ENCODE measurements at regions not wholly inside any gene's neighbourhood (a gene's known extent, or its start where the extent isn't known, plus 50 kb on each side); places are given as distances from the start of the nearest gene placed in this dataset.

DNA sequence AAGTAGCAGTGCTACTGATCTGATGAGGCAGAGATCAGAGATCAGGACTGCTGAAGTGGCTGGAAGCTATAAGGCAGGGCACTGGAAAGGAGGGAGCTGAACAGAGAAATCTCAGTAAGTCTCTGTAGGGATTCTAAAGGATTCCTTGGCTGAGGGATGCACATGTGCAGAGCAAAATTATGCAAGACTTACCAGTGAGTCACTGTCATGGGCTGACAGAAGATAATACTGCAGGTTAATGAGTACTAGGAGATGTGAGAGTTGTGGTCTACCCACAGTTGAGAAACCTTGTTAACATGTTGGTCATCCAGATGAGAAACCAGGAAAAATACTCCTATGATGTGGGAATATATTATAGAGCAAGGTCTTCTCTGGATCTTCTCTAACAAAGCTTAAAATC is 378.1 kb downstream of the HAPSTR1 start:
- TF ChIP-seq, protein P1, sequence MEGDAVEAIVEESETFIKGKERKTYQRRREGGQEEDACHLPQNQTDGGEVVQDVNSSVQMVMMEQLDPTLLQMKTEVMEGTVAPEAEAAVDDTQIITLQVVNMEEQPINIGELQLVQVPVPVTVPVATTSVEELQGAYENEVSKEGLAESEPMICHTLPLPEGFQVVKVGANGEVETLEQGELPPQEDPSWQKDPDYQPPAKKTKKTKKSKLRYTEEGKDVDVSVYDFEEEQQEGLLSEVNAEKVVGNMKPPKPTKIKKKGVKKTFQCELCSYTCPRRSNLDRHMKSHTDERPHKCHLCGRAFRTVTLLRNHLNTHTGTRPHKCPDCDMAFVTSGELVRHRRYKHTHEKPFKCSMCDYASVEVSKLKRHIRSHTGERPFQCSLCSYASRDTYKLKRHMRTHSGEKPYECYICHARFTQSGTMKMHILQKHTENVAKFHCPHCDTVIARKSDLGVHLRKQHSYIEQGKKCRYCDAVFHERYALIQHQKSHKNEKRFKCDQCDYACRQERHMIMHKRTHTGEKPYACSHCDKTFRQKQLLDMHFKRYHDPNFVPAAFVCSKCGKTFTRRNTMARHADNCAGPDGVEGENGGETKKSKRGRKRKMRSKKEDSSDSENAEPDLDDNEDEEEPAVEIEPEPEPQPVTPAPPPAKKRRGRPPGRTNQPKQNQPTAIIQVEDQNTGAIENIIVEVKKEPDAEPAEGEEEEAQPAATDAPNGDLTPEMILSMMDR (IDR thresholded peaks at IDR 0.05 in 4 of 5, conservative IDR thresholded peaks at IDR 0.05 in 1 of 5) = no peak
- no peak for TF ChIP-seq POLR2A (IDR thresholded peaks at IDR 0.05)
